HG03139 (cell line): ENCODE measurements at regions not wholly inside any gene's neighbourhood (a gene's known extent, or its start where the extent isn't known, plus 50 kb on each side); places are given as distances from the start of the nearest gene placed in this dataset.

Experiments used
- ATAC-seq: cut with Tn5 transposase; IDR thresholded peaks from one replicate; pipeline ENCODE4 v1.9.1; 2021; ENCODE audit not compliant: unreplicated experiment

DNA sequence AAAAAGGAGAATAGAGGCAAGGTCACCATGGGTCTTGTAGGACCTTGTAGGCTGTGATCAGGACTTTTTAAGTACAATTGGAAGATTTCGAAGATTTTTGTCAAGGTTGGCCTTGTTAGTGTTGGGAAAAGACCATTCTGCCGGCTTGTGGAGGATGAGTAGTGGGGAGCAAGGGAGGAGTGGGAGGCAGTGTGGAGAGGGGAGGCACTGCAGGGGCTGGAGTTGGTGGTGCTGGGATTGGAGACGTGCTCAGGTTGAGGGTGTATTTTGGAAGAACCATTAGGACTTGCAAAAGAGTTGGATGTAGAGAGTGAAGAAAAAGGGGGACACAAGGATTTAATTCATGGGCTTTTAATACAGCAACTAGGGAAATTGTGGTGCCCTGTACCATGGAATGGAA is 397.1 kb downstream of the TSN start:
- ATAC-seq = no peak

DNA sequence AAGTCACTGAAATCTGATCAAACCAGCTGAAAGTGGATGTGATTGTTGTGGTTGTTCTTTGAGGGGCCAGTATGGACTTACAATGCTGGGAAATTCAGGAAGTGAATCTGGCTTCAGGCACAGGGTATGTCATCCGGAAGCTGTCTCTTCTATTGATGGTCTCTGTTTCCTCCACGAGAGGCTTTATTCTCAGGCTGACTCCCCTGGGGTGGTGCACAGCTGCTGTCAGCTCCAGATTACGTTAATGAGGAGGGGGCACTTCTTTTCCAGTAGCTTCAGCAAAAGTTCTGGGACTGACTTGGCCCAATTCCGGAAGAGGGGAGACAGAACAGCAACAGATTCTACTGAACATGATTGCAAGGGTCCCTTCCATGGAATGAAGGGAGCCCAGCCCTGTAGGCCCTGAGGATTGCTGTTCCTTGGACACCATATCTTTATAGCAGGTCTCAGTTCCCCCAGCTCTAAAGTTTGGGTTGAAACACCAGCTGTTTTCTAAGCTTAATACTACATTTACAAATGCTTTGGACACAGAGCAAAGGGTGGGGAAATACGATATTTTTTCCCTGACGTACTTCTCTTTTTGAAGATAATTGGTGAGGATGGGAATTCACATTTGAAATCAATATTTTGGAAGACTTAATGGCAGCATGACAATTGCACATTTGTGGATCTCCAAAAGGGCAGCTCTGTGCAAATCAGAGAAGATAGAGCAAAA is 400.9 kb downstream of the TSN start:
- ATAC-seq = no peak

DNA sequence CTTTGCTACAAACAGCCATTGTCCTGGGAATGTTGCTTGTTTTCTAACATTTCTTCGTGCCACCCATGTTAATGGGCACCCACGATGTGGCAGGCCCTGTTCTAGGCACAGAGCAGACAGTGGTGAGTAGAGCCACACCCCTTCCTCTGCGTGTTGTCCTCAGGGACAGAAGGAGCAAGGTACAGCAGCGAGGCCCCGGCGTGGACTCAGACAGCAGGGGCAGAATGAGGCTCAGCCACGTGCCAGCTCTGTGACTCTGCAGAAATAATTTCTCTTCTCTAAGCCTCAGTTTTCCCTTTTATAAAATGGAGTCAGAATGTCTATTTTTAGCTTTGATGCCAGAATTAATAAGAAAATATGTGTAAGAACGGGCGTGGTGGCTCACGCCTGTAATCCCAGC is 401.7 kb downstream of the TSN start:
- ATAC-seq = no peak

DNA sequence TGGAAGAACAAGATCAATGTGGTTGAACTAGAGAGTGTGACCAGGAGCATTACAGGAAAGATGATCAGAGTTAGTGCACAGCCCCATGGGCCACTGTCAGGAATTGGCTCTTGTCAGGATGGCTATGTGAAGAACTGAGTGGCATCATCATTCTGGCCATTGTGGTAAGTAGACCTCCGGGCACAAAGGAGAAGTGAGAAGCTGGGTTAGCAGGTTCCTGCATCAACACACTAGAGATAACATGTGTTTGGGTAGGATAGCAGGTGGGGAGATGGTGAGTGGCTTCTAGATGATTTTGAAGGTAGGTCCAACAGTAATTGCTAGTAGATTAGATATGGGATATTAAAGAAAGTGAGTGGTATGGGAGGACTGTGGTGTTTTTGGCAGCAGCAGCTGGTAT is 408.2 kb downstream of the TSN start:
- no peak for ATAC-seq

DNA sequence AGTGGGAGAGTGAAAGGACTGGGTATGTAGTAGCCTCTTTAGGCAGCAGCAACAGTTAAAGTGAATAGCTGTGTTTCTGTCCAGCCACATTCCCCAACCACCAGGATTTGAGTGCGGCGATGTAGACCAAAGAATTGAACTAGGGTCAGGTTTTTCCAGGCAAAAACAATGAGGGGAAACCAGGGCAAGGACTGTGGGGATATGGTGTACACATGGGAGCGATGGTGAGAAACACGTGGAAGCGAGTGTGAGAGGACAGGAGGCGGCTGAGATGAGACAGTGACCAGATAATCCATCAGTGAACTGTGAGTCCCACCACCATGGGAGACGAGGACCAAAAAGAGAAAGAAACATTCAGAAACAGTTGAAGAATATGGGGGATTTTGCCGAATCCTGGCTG is 409.5 kb downstream of the TSN start:
- ATAC-seq = no peak

DNA sequence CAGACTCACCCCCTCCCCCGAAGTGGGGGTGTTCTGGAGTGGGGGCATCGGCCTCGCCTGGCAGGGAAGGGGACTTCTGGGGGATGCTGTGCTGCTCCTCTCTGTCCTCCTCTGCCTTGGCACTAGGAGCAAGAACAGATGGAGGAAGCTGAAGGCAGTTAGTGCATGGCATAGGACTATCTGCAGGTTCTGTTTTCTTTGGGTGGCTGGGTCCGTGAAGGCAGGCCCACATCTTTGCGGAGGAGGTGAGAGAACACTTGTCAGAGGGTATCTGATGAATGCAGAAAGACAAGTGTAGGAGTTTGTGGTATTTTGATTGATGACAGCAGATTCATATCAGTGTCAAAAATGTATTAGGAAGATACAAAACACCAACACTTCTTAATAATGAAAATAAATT is 411.4 kb downstream of the TSN start:
- no peak for ATAC-seq

DNA sequence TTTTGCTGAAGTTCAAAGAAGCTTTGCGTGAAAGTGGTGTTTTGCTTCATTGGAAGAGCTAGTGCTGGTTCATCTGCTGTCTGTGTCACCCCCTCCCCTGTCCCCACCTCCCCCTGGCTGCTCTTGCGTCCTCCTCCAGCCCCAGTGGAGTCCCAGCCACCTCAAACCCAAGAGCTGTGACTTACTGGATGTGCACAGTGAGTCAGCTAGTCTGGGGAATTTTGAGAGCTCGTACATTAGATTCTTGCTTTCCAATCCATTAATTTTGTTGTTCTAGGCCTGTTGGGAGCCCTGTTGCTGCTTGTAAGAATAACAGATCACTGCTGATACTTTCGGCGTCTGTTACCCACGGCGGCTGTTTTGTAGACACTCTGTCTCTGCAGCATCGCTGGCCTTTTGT is 412.1 kb downstream of the TSN start:
- ATAC-seq = no peak

DNA sequence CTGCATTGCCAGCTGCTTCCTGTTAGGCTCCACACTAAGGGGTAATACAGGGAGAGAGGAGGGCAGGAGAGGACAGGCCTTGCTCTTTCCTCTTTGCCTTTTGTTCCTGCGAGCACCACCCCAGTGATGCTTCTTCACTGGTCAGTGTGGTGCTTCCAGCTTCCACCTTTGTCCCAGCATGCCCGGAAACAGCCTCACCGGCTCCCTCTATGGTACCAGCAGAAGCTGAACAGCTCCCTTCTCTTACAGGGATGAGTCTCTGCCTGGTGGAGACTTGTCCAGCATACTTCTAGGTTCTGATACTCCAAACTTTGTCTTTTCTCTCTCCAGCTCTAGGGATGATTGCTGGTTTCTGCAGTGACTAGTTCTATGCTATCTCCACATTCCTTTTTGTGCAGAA is 413.3 kb downstream of the TSN start:
- no peak for ATAC-seq

DNA sequence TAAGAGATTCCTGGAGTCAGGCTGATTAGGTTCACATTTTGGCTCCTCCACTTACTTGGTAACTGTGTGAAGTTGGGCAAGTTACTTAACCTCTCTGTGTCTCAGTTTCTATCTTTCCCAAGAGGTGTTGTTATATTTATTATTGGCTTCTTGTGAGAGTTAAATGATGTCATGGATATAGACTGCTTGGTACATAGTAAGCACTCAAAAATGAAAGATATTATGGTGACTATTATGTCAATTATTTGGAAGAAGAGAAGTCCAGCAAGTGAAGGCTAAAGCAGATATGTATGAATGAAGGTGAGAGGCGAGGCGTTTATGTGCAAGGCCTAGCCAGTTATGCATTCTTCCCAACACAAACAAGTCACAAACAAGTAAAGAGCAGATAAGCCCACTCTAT is 417.4 kb downstream of the TSN start:
- ATAC-seq = no peak

DNA sequence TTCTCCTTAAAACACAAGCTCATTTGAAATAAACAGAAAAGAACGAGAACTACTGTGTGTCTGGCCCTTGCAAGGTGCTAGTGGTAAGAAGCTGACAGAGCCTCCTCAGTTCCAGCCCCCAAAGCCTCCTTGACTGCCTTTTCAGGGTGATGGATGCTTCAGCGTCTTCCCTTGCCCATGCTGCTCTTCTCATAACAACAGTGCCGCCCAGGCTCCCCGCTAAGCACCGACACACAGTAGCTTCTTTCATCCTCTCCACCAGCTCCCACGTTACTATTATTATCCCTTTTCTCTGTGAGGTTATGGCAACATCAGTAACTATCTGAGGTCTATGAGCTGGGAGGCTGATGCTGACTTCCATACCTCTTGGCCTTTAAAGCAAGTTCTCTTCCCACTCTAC is 418.6 kb downstream of the TSN start:
- ATAC-seq = no peak

DNA sequence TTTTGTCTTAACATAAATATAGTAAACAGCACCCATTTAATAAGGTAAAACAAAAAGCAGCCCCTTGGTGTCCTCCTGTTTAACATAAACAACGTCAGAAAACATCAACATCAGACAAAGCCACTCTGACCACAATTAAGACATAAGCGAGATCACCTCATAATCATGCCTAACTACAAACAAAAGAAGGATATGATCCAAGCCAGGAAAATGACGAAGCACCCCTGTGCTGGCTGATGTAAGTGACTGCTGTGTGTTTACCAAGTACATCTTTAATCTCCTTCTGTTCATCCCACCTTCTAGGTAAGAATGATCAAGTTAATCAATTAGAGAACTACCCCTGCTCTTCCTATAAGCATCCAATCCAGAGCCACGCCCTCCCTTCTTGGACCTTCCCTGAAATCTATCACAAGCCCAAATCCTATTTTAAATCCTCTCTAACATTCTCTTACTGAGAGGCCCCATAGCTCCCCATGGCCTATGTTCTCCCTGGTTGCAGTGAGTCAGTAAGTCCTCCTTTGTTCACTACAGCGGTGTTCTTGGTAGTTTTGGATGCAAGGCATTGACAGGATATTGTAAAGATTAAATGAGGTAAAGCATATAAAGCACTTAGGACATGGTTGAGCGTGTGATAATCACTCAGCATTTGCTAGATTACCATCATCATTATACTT is 424.2 kb downstream of the TSN start:
- ATAC-seq = no peak

DNA sequence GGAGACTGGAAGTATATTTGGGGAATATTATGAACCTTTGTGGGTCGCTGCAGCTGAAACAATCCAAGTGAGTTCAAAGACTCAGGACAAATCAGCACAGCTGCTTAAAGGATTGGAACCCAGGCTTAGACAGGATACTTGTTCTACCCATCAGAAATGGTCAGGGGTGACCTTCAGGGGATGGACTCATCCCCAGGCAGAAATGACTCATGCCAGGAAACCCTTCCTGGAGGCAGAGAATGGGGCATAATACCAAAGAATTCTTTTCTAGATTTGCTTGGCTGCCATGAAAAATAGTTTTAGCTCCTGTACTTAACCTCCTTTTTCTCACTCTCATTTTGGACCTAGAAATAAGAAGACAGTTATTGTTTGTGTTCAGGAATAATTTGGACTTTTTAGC is 425.5 kb downstream of the TSN start:
- no peak for ATAC-seq

DNA sequence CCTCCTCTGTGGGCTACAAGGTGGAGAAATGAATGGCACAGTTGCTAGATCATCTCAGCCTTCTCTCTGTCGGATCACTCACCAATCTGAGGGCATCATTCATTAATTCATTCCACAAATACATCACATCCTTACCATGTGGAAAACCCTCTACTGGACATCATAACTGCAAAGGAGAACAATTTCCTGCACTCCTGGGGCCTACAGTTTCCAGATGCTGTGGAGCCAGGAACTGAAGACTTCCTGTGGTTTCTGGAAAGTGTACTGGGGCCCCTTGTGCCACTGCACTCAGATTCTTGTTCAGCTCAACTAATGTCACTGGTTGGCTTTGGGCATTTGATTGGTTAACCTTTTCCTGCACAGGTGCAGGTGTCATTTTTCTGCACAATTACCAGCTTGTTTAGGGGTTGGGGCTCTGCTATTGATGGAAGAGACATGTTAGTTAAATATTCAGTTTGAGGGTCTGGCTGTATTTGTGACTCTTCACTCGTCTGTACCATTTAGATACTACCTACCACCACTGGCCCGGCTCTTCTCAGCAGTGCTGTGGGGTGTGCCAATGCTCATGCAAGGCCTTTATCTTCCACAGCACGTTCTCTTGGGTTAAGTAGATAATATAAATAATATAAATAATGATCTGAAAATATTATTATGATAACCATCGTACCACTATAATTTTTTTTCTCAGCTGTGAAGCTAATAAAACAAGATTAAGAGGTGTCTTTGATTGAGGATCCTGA is 427.3 kb downstream of the TSN start:
- ATAC-seq = no peak

DNA sequence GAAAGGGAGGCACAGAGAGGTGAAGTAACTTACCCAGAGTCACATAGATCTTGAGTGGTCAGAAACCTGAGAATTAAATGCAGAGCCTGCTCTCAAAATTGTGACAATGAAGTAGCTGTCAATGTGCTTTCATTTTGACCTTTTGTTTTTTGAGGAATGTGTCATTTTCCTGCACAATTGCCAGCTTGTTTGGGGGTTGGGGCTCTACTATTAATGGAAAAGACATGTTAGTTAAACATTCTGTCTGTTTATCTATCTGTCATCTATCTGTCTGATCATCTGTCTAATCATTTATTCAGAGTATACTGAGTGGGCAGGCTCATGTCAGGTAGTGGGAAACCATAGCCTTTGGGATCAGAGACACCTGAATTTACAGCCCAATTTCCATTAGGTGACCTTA is 428.4 kb downstream of the TSN start:
- ATAC-seq = no peak

DNA sequence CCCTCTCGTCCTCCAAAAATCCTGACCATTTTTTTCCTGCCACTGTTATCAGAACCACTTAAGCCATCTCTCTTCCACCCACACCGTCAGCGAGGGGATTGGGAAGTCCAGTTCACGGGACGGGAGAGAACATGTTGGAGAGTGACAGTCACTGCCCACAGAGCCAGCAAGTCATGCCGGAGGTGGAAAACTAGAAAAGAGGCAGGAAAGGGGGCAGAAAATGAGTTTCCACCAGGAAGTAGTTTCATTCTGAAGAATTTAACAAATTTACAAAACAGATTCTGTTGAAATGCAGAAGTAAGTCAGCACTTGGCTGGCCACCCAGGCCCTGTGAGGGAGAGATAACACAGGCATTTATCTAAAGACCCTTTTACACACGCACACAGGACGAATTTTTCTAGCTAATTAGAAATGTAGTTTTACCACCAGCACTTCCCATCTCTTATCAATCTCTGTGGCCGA is 431.3 kb downstream of the TSN start:
- ATAC-seq = no peak

DNA sequence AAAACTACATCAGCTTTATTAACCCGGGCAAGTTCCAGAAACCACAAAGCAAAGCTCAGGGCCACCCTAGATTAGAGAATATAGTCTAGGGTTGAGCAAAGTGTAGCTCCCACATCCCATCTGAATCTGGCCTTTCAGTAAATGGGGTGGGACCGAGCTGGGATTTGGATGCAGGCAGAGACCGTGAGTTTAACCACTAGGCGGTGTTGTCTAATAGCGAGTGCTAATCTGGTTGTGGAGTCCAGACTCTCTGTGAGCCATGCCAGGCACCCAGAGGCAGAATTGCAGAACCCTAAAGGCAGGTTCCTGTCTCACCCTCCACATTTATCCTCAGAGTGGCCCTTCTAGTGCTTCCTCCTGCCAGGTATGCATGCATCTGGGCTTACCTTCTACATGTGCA is 435.9 kb downstream of the TSN start:
- ATAC-seq = no peak

DNA sequence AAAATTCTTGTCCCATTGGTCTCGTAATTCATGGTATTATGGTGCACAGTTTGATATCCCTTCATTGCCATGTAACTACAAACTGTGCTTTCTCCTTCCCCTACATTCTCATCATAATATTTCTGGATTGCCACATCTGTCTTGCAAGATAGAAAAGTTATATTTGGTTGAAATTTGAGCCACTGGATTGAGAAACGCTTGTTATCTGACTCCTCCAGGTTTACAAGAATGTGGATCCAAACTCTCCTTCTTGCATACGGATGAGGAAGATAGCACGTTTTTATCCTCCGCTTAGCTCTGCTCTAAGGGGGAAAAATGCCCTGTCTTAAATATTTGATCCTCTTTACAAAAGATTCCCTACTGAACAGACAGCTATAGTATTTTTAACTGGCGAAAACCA is 438.2 kb downstream of the TSN start:
- no peak for ATAC-seq

DNA sequence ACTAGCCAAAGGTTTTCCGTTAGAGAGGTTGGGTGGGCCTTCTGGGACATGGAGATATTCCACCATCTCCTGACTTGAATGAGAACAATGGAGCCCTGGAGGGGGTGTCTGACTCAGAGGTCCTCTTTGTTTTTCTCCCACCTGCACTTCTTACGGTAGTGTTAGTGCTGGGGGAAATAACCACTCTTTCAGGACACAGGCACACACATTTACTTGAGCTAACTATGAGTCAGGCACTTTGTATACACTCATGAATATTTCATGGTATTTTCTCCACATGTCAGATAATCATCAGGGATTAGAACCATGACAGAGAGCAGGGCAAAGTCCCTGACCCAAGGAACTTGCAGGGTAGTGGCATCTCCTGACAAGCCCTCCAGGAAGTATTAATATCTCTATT is 439.1 kb downstream of the TSN start:
- no peak for ATAC-seq

DNA sequence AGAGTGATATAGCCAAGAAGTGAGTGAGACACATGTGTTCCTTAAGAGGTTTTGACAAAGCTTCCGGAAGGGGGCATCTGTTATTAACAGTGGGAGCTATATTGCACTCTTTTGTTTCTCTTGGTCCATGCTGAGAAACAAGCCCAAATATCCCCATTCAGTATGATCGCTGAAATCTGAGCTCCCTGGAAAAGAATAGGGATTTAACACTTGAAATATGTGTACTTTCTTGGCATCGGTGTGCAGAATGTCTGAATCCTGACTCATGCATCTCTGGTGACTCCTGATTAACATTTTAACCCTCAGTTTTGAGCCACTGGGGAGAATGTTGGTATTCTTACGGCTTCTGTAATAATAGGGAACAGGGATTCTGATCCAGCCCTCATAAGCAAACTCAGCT is 448.1 kb downstream of the TSN start:
- no peak for ATAC-seq

DNA sequence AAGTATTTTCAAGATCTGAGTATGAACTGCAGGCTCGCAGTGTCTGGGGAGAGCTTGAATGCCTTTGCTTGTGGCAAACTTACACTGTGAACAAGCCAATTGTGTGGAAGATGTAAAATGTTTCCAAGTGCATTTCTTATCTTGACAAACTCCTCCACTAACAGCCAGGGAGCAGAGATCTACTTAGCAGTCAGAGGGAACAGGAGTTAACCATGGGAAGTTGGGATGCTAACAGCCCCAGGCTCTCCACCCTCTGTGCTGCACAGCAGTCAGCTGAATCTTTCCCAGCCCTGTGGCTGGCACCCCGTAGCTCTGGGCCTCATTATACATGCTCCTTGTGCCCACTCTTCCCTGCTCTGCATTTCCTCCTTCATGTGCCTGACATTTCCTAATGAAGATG is 450.2 kb downstream of the TSN start:
- no peak for ATAC-seq

DNA sequence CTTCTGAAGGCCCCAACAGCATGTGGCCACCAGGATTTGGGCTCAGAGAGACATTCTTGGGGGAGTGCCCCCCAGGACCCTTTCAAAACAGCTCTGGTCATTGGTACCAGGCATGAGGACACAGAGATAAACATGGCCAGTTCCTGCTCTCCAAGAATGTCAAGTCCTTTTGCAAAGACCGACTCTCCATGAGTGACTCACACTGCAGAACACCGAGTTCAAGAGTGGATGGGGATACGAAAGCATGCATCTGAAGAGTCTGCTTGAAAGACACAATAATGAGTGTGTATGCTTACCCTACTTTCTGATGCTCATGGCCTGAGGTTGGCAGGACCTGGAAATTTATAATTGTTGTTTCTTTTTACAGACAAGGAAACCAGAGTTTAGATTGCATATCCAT is 450.6 kb downstream of the TSN start:
- ATAC-seq = no peak

DNA sequence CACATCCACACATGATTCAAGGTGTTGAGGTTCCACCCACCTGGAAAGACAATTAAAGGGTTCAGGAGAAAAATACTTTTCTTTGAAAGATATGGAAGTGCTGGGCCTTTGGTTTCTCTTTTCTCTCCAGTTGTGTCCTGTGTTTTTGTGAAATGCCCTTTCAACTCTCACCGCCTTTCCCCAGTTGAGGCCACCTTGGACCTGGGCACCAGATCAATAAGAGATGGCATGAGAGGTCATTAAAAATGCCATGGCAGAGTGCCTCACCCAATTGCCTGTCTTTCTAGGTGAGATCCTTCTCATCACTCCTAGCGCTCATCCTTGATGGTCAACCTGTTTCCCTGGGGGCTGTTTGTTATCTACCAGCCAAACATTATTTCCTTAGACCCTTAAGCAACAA is 453.9 kb downstream of the TSN start:
- no peak for ATAC-seq
